ENCODE measurements at regions not wholly inside any gene's neighbourhood (a gene's known extent, or its start where the extent isn't known, plus 50 kb on each side); places are given as distances from the start of the nearest gene placed in this dataset.

DNA sequence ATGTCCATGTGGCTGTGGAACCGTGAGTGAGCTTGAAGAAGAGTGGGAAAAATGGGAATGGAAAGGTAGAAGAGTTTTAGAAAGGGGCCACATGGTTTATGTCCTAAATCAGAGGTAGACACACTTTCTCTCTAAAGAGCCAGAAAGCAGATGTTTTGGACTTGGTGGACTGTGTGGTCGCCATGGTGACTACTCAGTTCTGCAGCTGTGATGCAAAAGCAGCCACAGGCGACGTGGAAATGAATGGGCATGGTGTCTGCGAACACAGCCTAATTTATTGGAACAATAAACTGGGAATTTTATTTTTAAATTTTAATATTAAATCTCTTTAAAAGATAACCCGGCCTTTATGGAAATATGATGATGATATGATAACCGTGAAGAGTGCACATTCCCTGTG lies 386.0 kb upstream of the FAT1 start:
- ChIA-PET POLR2A (ENCODE audit: partially characterized antibody) (no interaction called here), CTCF (ENCODE audit: partially characterized antibody) (interaction anchor here (1.4 to 2.1 kb wide), 2 partner anchors 15 to 17 kb away, joined by 3 to 5 read pairs; no protein-coding TSS in a partner anchor)
- Histone ChIP-seq H3K27ac (ENCODE audit: low read depth, low read length) (no peak overlapping the region), H3K9me3 (ENCODE audit: insufficient read depth in 2 of 2, low read depth in 1 of 2, low read length in 1 of 2) (no peaks in the 10 kb centered on the region; a peak in 1 of 4 replicates), H2AFZ (ENCODE audit: low read length) (no peak overlapping the region), H4K8ac (ENCODE audit: extremely low read depth, insufficient read depth, low read length) (no peak overlapping the region), H3K79me1 (ENCODE audit: low read depth, low read length) (no peaks in the 10 kb centered on the region), H3K56ac (replicated peaks; ENCODE audit: insufficient read length, low read depth, low read length) (no peak overlapping the region), H3K4me3 (ENCODE audit: extremely low read depth in 1 of 4, insufficient read depth in 2 of 4, low read depth in 3 of 4, low read length in 4 of 4) (no peak overlapping the region), H3K9ac (replicated peaks in 1 of 4; ENCODE audit: extremely low read depth in 1 of 4, low read depth in 3 of 4, low read length in 3 of 4) (no peak overlapping the region), H2BK15ac (ENCODE audit: low read length) (no peak overlapping the region), H2BK120ac (replicated peaks; ENCODE audit: low read depth, low read length) (no peak overlapping the region), H3K14ac (ENCODE audit: insufficient read length) (no peak overlapping the region), H3K18ac (ENCODE audit: extremely low read depth, low read length) (no peak overlapping the region), H3K23me2 (ENCODE audit: low read depth, low read length) (no peaks in the 10 kb centered on the region), H3K27me3 (replicated peaks in 1 of 4; ENCODE audit: control insufficient read depth in 3 of 4, extremely low read depth in 1 of 4, insufficient read depth in 3 of 4, low read length in 3 of 4) (no peaks in the 10 kb centered on the region), H3K4ac (replicated peaks; ENCODE audit: insufficient read length, low read depth, low read length) (no peak overlapping the region), H2BK12ac (ENCODE audit: low read depth, low read length) (no peak overlapping the region), H3K36me3 (ENCODE audit: control insufficient read depth in 2 of 4, insufficient read depth in 4 of 4, low read length in 3 of 4) (no peaks in the 10 kb centered on the region), H3K79me2 (ENCODE audit: control insufficient read depth in 1 of 2, insufficient read depth in 2 of 2, low read length in 2 of 2) (no peaks in the 10 kb centered on the region), H4K5ac (ENCODE audit: insufficient read length, low read depth, low read length) (no peak overlapping the region), H3K23ac (ENCODE audit: insufficient read length) (no peak overlapping the region), H3K4me1 (replicated peaks in 1 of 4; ENCODE audit: control insufficient read depth in 3 of 4, insufficient read depth in 4 of 4, low read length in 3 of 4) (no peaks in the 10 kb centered on the region), H3K4me2 (ENCODE audit: insufficient read depth in 1 of 2, low read depth in 2 of 2, low read length in 2 of 2) (no peak overlapping the region), H4K20me1 (replicated peaks in 1 of 2; ENCODE audit: control insufficient read depth in 1 of 2, insufficient read depth in 2 of 2, low read length in 2 of 2) (no peaks in the 10 kb centered on the region), H2AK5ac (ENCODE audit: low read depth, low read length) (no peak overlapping the region), H4K91ac (replicated peaks; ENCODE audit: insufficient read length, low read length) (no peak overlapping the region), H2BK20ac (ENCODE audit: low read length) (no peak overlapping the region), H2BK5ac (ENCODE audit: low read depth, low read length) (no peak overlapping the region)
- DNase-seq (ENCODE audit: low read depth in 1 of 2, low spot score in 2 of 2) (no peak), FAIRE-seq (no peak)
- WGBS, 2 experiments (ENCODE audit: extremely low coverage in 1 of 2, insufficient coverage in 1 of 2, insufficient read length in 1 of 2, insufficient replicate concordance in 2 of 2, low coverage in 1 of 2, low lambda C conversion rate in 2 of 2, missing lambda C conversion rate in 1 of 2): 90% methylated on average over 7 of the region's 7 CpGs; no CpG with 5 or more reads in 1 of the 2 experiments
- TF ChIP-seq CBX8 (IDR thresholded peaks at IDR 0.05; ENCODE audit: borderline replicate concordance, low read depth, low read length): no peak
- TF ChIP-seq GABPA (IDR thresholded peaks at IDR 0.05; ENCODE audit: borderline replicate concordance, insufficient read depth, low read length): no peak
- TF ChIP-seq SP2 (IDR thresholded peaks at IDR 0.05; ENCODE audit: low read length): no peak
- no peak for TF ChIP-seq JUN (IDR thresholded peaks at IDR 0.05; ENCODE audit: low read depth, low read length)
- no peak for TF ChIP-seq KDM4A (IDR thresholded peaks at IDR 0.05; ENCODE audit: low read depth, low read length, severe bottlenecking)
- TF ChIP-seq RAD21 (IDR thresholded peaks at IDR 0.05 in 1 of 2, conservative IDR thresholded peaks at IDR 0.05 in 1 of 2; ENCODE audit: low read depth in 2 of 2, low read length in 2 of 2): no peak
- no peak for TF ChIP-seq CHD2 (IDR thresholded peaks at IDR 0.05; ENCODE audit: low read length)
- TF ChIP-seq RNF2 (IDR thresholded peaks at IDR 0.05; ENCODE audit: borderline replicate concordance, low read depth, low read length, missing control alignments, poor library complexity, severe bottlenecking): no peak
- TF ChIP-seq GTF2F1 (IDR thresholded peaks at IDR 0.05; ENCODE audit: borderline replicate concordance, low read depth, low read length): no peak
- TF ChIP-seq TAF1 (IDR thresholded peaks at IDR 0.05; ENCODE audit: low read depth, low read length): no peak
- TF ChIP-seq SUZ12 (IDR thresholded peaks at IDR 0.05; ENCODE audit: low read length): no peak
- no peak for TF ChIP-seq NRF1 (IDR thresholded peaks at IDR 0.05; ENCODE audit: low read depth, low read length)
- TF ChIP-seq JUND (IDR thresholded peaks at IDR 0.05; ENCODE audit: low read length): no peak

Data from H1 (cell line).